ENCODE measurements at regions not wholly inside any gene's neighbourhood (a gene's known extent, or its start where the extent isn't known, plus 50 kb on each side); places are given as distances from the start of the nearest gene placed in this dataset.

GRCh38 chr2:239649309-239649708 lies 248.5 kb upstream of the HDAC4 start:
- TF ChIP-seq ZC3H10 (CRISPR knock-in tag; IDR thresholded peaks at IDR 0.05) (no peak), ZNF8 (CRISPR knock-in tag; IDR thresholded peaks at IDR 0.05) (no peak), ISL1 (CRISPR knock-in tag; IDR thresholded peaks at IDR 0.05) (no peak)
